ENCODE measurements at regions not wholly inside any gene's neighbourhood (a gene's known extent, or its start where the extent isn't known, plus 50 kb on each side); places are given as distances from the start of the nearest gene placed in this dataset.

DNA sequence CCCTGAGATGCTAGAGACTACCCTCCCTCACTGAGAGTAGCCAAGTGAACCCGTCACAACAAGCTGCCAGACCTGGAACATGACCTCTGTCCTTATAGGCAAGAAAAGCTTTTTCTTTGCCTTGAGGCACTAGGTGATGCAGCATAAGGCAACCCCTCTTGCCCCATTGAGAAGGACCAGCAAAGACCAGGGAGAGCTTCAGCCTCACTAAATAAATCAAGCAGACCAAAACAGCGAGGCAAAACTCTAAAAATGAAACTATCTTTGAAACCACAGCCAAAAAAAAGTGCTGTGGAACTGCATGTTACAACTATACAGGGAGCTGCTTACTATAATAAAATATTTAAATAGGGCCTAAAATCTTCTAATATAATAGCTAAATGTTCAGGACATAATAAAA is 62.6 kb upstream of the FAM83B start:
- Histone ChIP-seq H3K9me3 (peaks cover 0 to 10% (median 0%) of the 10 kb centered on the region in 11 donors), H3K27ac (no peak overlapping the region), H3K4me3 (no peak overlapping the region), H3K36me3 (no peaks in the 10 kb centered on the region), H3K27me3 (no peaks in the 10 kb centered on the region), H3K4me1 (no peaks in the 10 kb centered on the region)
- ATAC-seq (no peak), DNase-seq (no peak)
- TF ChIP-seq, protein P1, sequence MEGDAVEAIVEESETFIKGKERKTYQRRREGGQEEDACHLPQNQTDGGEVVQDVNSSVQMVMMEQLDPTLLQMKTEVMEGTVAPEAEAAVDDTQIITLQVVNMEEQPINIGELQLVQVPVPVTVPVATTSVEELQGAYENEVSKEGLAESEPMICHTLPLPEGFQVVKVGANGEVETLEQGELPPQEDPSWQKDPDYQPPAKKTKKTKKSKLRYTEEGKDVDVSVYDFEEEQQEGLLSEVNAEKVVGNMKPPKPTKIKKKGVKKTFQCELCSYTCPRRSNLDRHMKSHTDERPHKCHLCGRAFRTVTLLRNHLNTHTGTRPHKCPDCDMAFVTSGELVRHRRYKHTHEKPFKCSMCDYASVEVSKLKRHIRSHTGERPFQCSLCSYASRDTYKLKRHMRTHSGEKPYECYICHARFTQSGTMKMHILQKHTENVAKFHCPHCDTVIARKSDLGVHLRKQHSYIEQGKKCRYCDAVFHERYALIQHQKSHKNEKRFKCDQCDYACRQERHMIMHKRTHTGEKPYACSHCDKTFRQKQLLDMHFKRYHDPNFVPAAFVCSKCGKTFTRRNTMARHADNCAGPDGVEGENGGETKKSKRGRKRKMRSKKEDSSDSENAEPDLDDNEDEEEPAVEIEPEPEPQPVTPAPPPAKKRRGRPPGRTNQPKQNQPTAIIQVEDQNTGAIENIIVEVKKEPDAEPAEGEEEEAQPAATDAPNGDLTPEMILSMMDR (IDR thresholded peaks at IDR 0.05) = no peak
- intact Hi-C loops (cut with DNase I) = no loop called here
- 43 to 73% methylated on average over 2 of the region's 2 CpGs for WGBS, 2 donors

DNA sequence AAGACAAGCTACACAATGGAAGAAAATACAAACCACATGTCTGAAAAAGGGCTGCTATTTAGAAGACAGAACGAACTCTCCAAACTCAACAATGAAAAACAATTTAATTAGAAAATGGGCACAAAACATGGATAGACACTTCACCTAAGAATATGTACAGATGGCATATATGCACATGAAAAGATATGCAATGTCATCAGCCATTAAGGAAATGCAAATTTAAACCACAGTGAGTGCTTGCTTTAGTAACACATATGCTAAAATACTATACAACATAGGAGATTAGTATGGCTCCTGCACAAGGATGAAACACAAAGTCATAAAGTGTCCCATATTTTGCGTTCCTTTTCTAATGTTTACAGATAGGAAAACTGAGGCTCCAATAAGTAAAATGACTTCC is 60.4 kb upstream of the FAM83B start:
- H3K36me3 ChIP-seq = no peaks in the 10 kb centered on the region
- intact Hi-C loops (cut with DNase I) = no loop called here
- H3K9me3 ChIP-seq = peaks cover 0 to 16% (median 0%) of the 10 kb centered on the region in 11 donors
- H3K4me1 ChIP-seq = no peaks in the 10 kb centered on the region
- 83 to 84% methylated on average over 2 of the region's 2 CpGs for WGBS, 2 donors
- TF ChIP-seq, protein P1 (IDR thresholded peaks at IDR 0.05) = no peak
- H3K27me3 ChIP-seq = no peaks in the 10 kb centered on the region
- no peak overlapping the region for H3K27ac ChIP-seq
- no peak overlapping the region for H3K4me3 ChIP-seq
- no peak for ATAC-seq
- DNase-seq = no peak

DNA sequence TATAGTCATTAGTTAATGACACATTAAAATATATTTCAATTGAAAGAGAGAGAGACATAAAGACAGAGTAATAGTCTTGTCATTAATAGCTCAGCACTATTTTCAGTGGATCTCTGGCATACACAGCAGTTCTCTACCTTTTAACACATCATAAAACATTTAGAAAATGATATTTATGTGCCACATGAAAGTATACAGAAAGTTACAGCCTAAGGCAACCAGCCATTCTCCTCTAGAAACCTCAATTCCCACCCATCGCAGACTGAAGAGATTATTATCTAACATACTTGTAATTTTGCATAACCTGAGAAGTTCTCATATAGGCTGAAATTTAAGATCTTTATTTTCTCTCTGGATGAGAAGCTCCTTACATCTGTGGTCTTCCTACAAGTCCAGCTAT is 58.7 kb upstream of the FAM83B start:
- Histone ChIP-seq H3K4me3 (no peak overlapping the region), H3K27me3 (no peaks in the 10 kb centered on the region), H3K9me3 (peaks cover 0 to 16% (median 0%) of the 10 kb centered on the region in 11 donors), H3K36me3 (no peaks in the 10 kb centered on the region), H3K27ac (no peak overlapping the region), H3K4me1 (no peaks in the 10 kb centered on the region)
- ATAC-seq (no peak), DNase-seq (no peak)
- TF ChIP-seq, protein P1 (IDR thresholded peaks at IDR 0.05) = no peak
- intact Hi-C loops (cut with DNase I) = no loop called here
- WGBS, 2 donors = 83 to 86% methylated on average over 1 of the region's 1 CpG
